HG02973 (cell line): ENCODE measurements at regions not wholly inside any gene's neighbourhood (a gene's known extent, or its start where the extent isn't known, plus 50 kb on each side); places are given as distances from the start of the nearest gene placed in this dataset.
"Not testable (repeated sequence)": the region's sequence is repeated elsewhere in the genome, so short reads cannot be mapped to it uniquely, and the experiment has no call there.

Experiments used
- ATAC-seq: cut with Tn5 transposase; IDR thresholded peaks from one replicate; pipeline ENCODE4 v1.9.1; 2021; ENCODE audit warnings: moderate library complexity; ENCODE audit not compliant: unreplicated experiment

GRCh38 chr2:212914392-212914791 is 237.0 kb downstream of the IKZF2 start:
- no peak for ATAC-seq

- ATAC-seq, result no peak
Observed at GRCh38 chr2:212913640-212914306, 237.6 kb downstream of the IKZF2 start.

GRCh38 chr2:212912445-212913103 is 238.8 kb downstream of the IKZF2 start:
- no peak for ATAC-seq

GRCh38 chr2:212911011-212911410 is 240.4 kb downstream of the IKZF2 start:
- no peak for ATAC-seq

- ATAC-seq, result no peak
Observed at GRCh38 chr2:212908682-212909435, 242.6 kb downstream of the IKZF2 start.

GRCh38 chr2:212908031-212908430 is 243.4 kb downstream of the IKZF2 start:
- ATAC-seq, result no peak

GRCh38 chr2:212906620-212907019 is 244.8 kb downstream of the IKZF2 start:
- no peak for ATAC-seq

- no peak for ATAC-seq
Observed at GRCh38 chr2:212905640-212906201, 245.7 kb downstream of the IKZF2 start.

GRCh38 chr2:212904646-212905045 is 246.8 kb downstream of the IKZF2 start:
- peak; percentile 75 for ATAC-seq

GRCh38 chr2:212903413-212903812 is 248.0 kb downstream of the IKZF2 start:
- ATAC-seq, result no peak

- ATAC-seq, result no peak
Observed at GRCh38 chr2:212902421-212902820, 249.0 kb downstream of the IKZF2 start.

- no peak for ATAC-seq
Observed at GRCh38 chr2:212901604-212902275, 249.7 kb downstream of the IKZF2 start.

- no peak for ATAC-seq
Observed at GRCh38 chr2:212900715-212901114, 250.7 kb downstream of the IKZF2 start.

GRCh38 chr2:212898011-212898410 is 253.4 kb downstream of the IKZF2 start:
- ATAC-seq, result no peak

- no peak for ATAC-seq
Observed at GRCh38 chr2:212897296-212897695, 254.1 kb downstream of the IKZF2 start.

- ATAC-seq, result no peak
Observed at GRCh38 chr2:212894026-212894425, 257.4 kb downstream of the IKZF2 start.

GRCh38 chr2:212893216-212893615 is 258.2 kb downstream of the IKZF2 start:
- no peak for ATAC-seq

- no peak for ATAC-seq
Observed at GRCh38 chr2:212892193-212892592, 259.2 kb downstream of the IKZF2 start.

GRCh38 chr2:212891580-212891979 is 259.8 kb downstream of the IKZF2 start:
- no peak for ATAC-seq

GRCh38 chr2:212882626-212883025 is 268.8 kb downstream of the IKZF2 start:
- ATAC-seq, result peak; percentile 62

GRCh38 chr2:212876556-212876955 is 274.9 kb downstream of the IKZF2 start:
- not testable (repeated sequence) for ATAC-seq
